DND-41 (cell line): ENCODE measurements at regions not wholly inside any gene's neighbourhood (a gene's known extent, or its start where the extent isn't known, plus 50 kb on each side); places are given as distances from the start of the nearest gene placed in this dataset.

Source experiments
- ATAC-seq: fragments of 200-7000 bp; cut with Tn5 transposase; 3 replicates; pipeline ENCODE4 v1.9.1; 2021; ENCODE audit warnings: low read depth; ENCODE audit not compliant: insufficient read depth
- DNase-seq: peaks from one replicate; pipeline ENCODE4 v3.0.0-alpha.2; 2020
- H2AFZ ChIP-seq: 2 replicates; pipeline ENCODE4 v1.6.0; 2012; ENCODE audit warnings: low read depth, low read length
- H3K27ac ChIP-seq: 2 replicates; pipeline ENCODE4 v1.5.1; 2012; ENCODE audit warnings: low read length, inconsistent platforms
- H3K27me3 ChIP-seq: fragments of 200-600 bp; sonication (generic); 2 replicates; pipeline ENCODE4 v1.6.0; 2012; ENCODE audit warnings: low read length, mild to moderate bottlenecking, inconsistent platforms; ENCODE audit not compliant: insufficient read depth, poor library complexity
- H3K36me3 ChIP-seq: 2 replicates; pipeline ENCODE4 v1.5.1; 2012; ENCODE audit warnings: low read length, inconsistent platforms; ENCODE audit not compliant: insufficient read depth
- H3K4me1 ChIP-seq: 2 replicates; pipeline ENCODE4 v1.5.1; 2012; ENCODE audit warnings: mild to moderate bottlenecking, low read length; ENCODE audit not compliant: insufficient read depth
- H3K4me2 ChIP-seq: 2 replicates; pipeline ENCODE4 v1.6.0; 2012; ENCODE audit warnings: mild to moderate bottlenecking, moderate library complexity, low read length, inconsistent platforms; ENCODE audit not compliant: insufficient read depth
- H3K4me3 ChIP-seq, 2 experiments: fragments of 200-600 bp in 1 of 2; shearing (Covaris generic) in 1 of 2; 2 replicates each; pipeline ENCODE4 v1.5.1; 2012 to 2016; ENCODE audit warnings: inconsistent platforms in 2 of 2, low read length in 2 of 2, mild to moderate bottlenecking in 2 of 2, low read depth in 1 of 2, moderate library complexity in 1 of 2
- H3K79me2 ChIP-seq: 2 replicates; pipeline ENCODE4 v1.6.0; 2012; ENCODE audit warnings: low read length, inconsistent platforms; ENCODE audit not compliant: insufficient read depth
- H3K9ac ChIP-seq: 2 replicates; pipeline ENCODE4 v1.6.0; 2012; ENCODE audit warnings: low read depth, mild to moderate bottlenecking, inconsistent platforms, low read length, moderate library complexity
- H3K9me3 ChIP-seq: 2 replicates; pipeline ENCODE4 v1.5.1; 2012; ENCODE audit warnings: low read length, moderate library complexity, mild to moderate bottlenecking, inconsistent platforms; ENCODE audit not compliant: insufficient read depth, severe bottlenecking
- H4K20me1 ChIP-seq: 2 replicates; pipeline ENCODE4 v1.6.0; 2012; ENCODE audit warnings: low read length; ENCODE audit not compliant: insufficient read depth
- CTCF ChIP-seq: IDR thresholded peaks from 2 replicates; pipeline ENCODE4 v1.5.1; 2012; ENCODE audit warnings: borderline replicate concordance, low read length, moderate library complexity, mild to moderate bottlenecking; ENCODE audit not compliant: poor library complexity, severe bottlenecking; ENCODE audit errors: extremely low read depth
- EZH2 ChIP-seq: IDR thresholded peaks from 3 replicates; pipeline ENCODE4 v1.6.1; 2012; ENCODE audit warnings: borderline replicate concordance, low read depth, mild to moderate bottlenecking, moderate library complexity, low read length, inconsistent platforms; ENCODE audit not compliant: severe bottlenecking

- Histone ChIP-seq H3K9me3 (no peaks in the 10 kb centered on the region), H3K4me1 (no peaks in the 10 kb centered on the region), H3K4me3 (no peak overlapping the region), H3K9ac (no peak overlapping the region), H2AFZ (no peak overlapping the region), H3K27ac (no peak overlapping the region), H3K36me3 (no peaks in the 10 kb centered on the region), H3K27me3 (no peaks in the 10 kb centered on the region), H3K4me2 (no peak overlapping the region), H3K79me2 (no peaks in the 10 kb centered on the region), H4K20me1 (no peaks in the 10 kb centered on the region)
- no peak for ATAC-seq
- TF ChIP-seq EZH2 (no peak), CTCF (no peak)
- no peak for DNase-seq
Observed at GRCh38 chr20:24823176-24823784, 125.8 kb upstream of the CST7 start.

GRCh38 chr20:24823989-24824693, 124.9 kb upstream of the CST7 start:
- Histone ChIP-seq H3K4me1 (no peaks in the 10 kb centered on the region), H3K4me2 (no peak overlapping the region), H2AFZ (no peak overlapping the region), H3K27me3 (no peaks in the 10 kb centered on the region), H3K9ac (no peak overlapping the region), H4K20me1 (no peaks in the 10 kb centered on the region), H3K9me3 (no peaks in the 10 kb centered on the region), H3K4me3 (no peak overlapping the region), H3K79me2 (no peaks in the 10 kb centered on the region), H3K36me3 (no peaks in the 10 kb centered on the region), H3K27ac (no peak overlapping the region)
- no peak for ATAC-seq
- no peak for DNase-seq
- TF ChIP-seq CTCF (no peak), EZH2 (no peak)

- no peaks in the 10 kb centered on the region for H3K27me3 ChIP-seq
- TF ChIP-seq EZH2 (no peak), CTCF (no peak)
- no peaks in the 10 kb centered on the region for H4K20me1 ChIP-seq
- no peaks in the 10 kb centered on the region for H3K9me3 ChIP-seq
- H3K36me3 ChIP-seq = no peaks in the 10 kb centered on the region
- ATAC-seq = no peak
- no peak overlapping the region for H3K9ac ChIP-seq
- H3K4me1 ChIP-seq = no peaks in the 10 kb centered on the region
- H3K79me2 ChIP-seq = no peaks in the 10 kb centered on the region
- no peak overlapping the region for H3K4me2 ChIP-seq
- no peak overlapping the region for H2AFZ ChIP-seq
- H3K27ac ChIP-seq = no peak overlapping the region
- DNase-seq = no peak
- no peak overlapping the region for H3K4me3 ChIP-seq
Observed at GRCh38 chr20:24825591-24825990, 123.5 kb upstream of the CST7 start.
